Glutamatergic neuron (in vitro differentiated cells): ENCODE measurements at regions not wholly inside any gene's neighbourhood (a gene's known extent, or its start where the extent isn't known, plus 50 kb on each side); places are given as distances from the start of the nearest gene placed in this dataset.

ENCODE experiments used
- DNase-seq: peaks from one replicate; pipeline ENCODE4 v3.0.0; 2022
- H3K27ac Mint-ChIP-seq: one replicate; pipeline ENCODE4 v1.8.0; 2020; ENCODE audit warnings: mild to moderate bottlenecking, mixed read lengths, inconsistent platforms; ENCODE audit not compliant: unreplicated experiment
- H3K27me3 Mint-ChIP-seq: one replicate; pipeline ENCODE4 v1.8.0; 2020; ENCODE audit warnings: mild to moderate bottlenecking, moderate library complexity, mixed read lengths, inconsistent platforms; ENCODE audit not compliant: unreplicated experiment
- H3K36me3 Mint-ChIP-seq: one replicate; pipeline ENCODE4 v1.8.0; 2020; ENCODE audit warnings: mild to moderate bottlenecking, mixed read lengths, inconsistent platforms; ENCODE audit not compliant: unreplicated experiment
- H3K4me1 Mint-ChIP-seq: one replicate; pipeline ENCODE4 v1.8.0; 2020; ENCODE audit warnings: mild to moderate bottlenecking, low read depth, mixed read lengths, inconsistent platforms; ENCODE audit not compliant: unreplicated experiment
- H3K4me3 Mint-ChIP-seq: one replicate; pipeline ENCODE4 v1.8.0; 2020; ENCODE audit warnings: mild to moderate bottlenecking, mixed read lengths, inconsistent platforms; ENCODE audit not compliant: unreplicated experiment
- H3K9me3 Mint-ChIP-seq: one replicate; pipeline ENCODE4 v1.8.0; 2020; ENCODE audit warnings: mild to moderate bottlenecking, moderate library complexity, mixed read lengths, inconsistent platforms; ENCODE audit not compliant: unreplicated experiment
- CTCF ChIP-seq: fragments of 200-600 bp; sonication (generic); IDR thresholded peaks from one replicate; pipeline ENCODE4 v1.5.0; 2021; ENCODE audit not compliant: partially characterized antibody, unreplicated experiment

GRCh38 chr13:68784275-68784674 is 1323.4 kb upstream of the ATXN8OS start:
- no peak for TF ChIP-seq CTCF
- no peaks in the 10 kb centered on the region for H3K27me3 Mint-ChIP-seq
- no peak overlapping the region for H3K27ac Mint-ChIP-seq
- no peak for DNase-seq
- H3K9me3 Mint-ChIP-seq, result no peaks in the 10 kb centered on the region
- no peak overlapping the region for H3K4me3 Mint-ChIP-seq
- no peaks in the 10 kb centered on the region for H3K36me3 Mint-ChIP-seq
- no peaks in the 10 kb centered on the region for H3K4me1 Mint-ChIP-seq

GRCh38 chr13:68759617-68760016 is 1348.0 kb upstream of the ATXN8OS start:
- TF ChIP-seq CTCF, result no peak
- no peak for DNase-seq
- no peaks in the 10 kb centered on the region for H3K4me1 Mint-ChIP-seq
- no peaks in the 10 kb centered on the region for H3K27me3 Mint-ChIP-seq
- H3K27ac Mint-ChIP-seq, result no peak overlapping the region
- no peaks in the 10 kb centered on the region for H3K9me3 Mint-ChIP-seq
- H3K4me3 Mint-ChIP-seq, result no peak overlapping the region
- no peaks in the 10 kb centered on the region for H3K36me3 Mint-ChIP-seq

GRCh38 chr13:68749796-68750195 is 1357.8 kb upstream of the ATXN8OS start:
- no peak for DNase-seq
- H3K36me3 Mint-ChIP-seq, result no peaks in the 10 kb centered on the region
- no peak overlapping the region for H3K4me3 Mint-ChIP-seq
- TF ChIP-seq CTCF, result no peak
- no peaks in the 10 kb centered on the region for H3K9me3 Mint-ChIP-seq
- no peaks in the 10 kb centered on the region for H3K27me3 Mint-ChIP-seq
- no peak overlapping the region for H3K27ac Mint-ChIP-seq
- H3K4me1 Mint-ChIP-seq, result no peaks in the 10 kb centered on the region

- no peak overlapping the region for H3K27ac Mint-ChIP-seq
- H3K4me1 Mint-ChIP-seq, result no peaks in the 10 kb centered on the region
- no peaks in the 10 kb centered on the region for H3K36me3 Mint-ChIP-seq
- no peak overlapping the region for H3K4me3 Mint-ChIP-seq
- DNase-seq, result no peak
- no peaks in the 10 kb centered on the region for H3K27me3 Mint-ChIP-seq
- TF ChIP-seq CTCF, result no peak
- no peaks in the 10 kb centered on the region for H3K9me3 Mint-ChIP-seq
Measured at GRCh38 chr13:68748038-68748437, 1359.6 kb upstream of the ATXN8OS start.

GRCh38 chr13:68745502-68745901 is 1362.1 kb upstream of the ATXN8OS start:
- no peaks in the 10 kb centered on the region for H3K27me3 Mint-ChIP-seq
- no peaks in the 10 kb centered on the region for H3K4me1 Mint-ChIP-seq
- H3K4me3 Mint-ChIP-seq, result no peak overlapping the region
- H3K9me3 Mint-ChIP-seq, result no peaks in the 10 kb centered on the region
- no peaks in the 10 kb centered on the region for H3K36me3 Mint-ChIP-seq
- no peak overlapping the region for H3K27ac Mint-ChIP-seq
- no peak for DNase-seq
- TF ChIP-seq CTCF, result no peak
